ENCODE measurements at regions not wholly inside any gene's neighbourhood (a gene's known extent, or its start where the extent isn't known, plus 50 kb on each side); places are given as distances from the start of the nearest gene placed in this dataset.

- no peak for FAIRE-seq
Measured at GRCh38 chr7:108667216-108667615, 97.5 kb downstream of the DNAJB9 start.

More at GRCh38 chr7:108667216-108667615, 97.5 kb downstream of the DNAJB9 start:
- ChIA-PET SMC1A (ENCODE audit: uncharacterized antibody, unreplicated experiment) (interaction anchor here (1.1 kb wide), 1 partner anchor 18 kb away, joined by 3 read pairs; no protein-coding TSS in a partner anchor), CTCF (no interaction called here), POLR2A (no interaction called here), RAD21 (ENCODE audit: unreplicated experiment) (no interaction called here)
- H4K20me1 ChIP-seq (ENCODE audit: control insufficient read depth, insufficient read depth), result no peaks in the 10 kb centered on the region
- H3K9ac ChIP-seq (ENCODE audit: control insufficient read depth, insufficient read depth, low read length), result no peak overlapping the region
- BruUV-seq (replicated peaks), result no TSS peak
- no peak overlapping the region for H2AFZ ChIP-seq (ENCODE audit: control insufficient read depth, low read depth, low read length)
- no peaks in the 10 kb centered on the region for H3K4me1 ChIP-seq (ENCODE audit: control insufficient read depth, insufficient read depth, low read length)
- TF ChIP-seq CTCF (IDR thresholded peaks at IDR 0.05 in 2 of 3, conservative IDR thresholded peaks at IDR 0.05 in 1 of 3; ENCODE audit: control insufficient read depth in 2 of 3, extremely low read depth in 1 of 3, insufficient read depth in 1 of 3, low read depth in 3 of 3, low read length in 3 of 3) (no peak), BCLAF1 (IDR thresholded peaks at IDR 0.05) (no peak), SMAD1 (IDR thresholded peaks at IDR 0.05; ENCODE audit: low read depth, partially characterized antibody) (no peak), ZZZ3 (IDR thresholded peaks at IDR 0.05; ENCODE audit: control insufficient read depth, insufficient read length, low read depth) (no peak), NFYB (IDR thresholded peaks at IDR 0.05; ENCODE audit: insufficient read depth, low read depth, low read length) (no peak), TAF1 (IDR thresholded peaks at IDR 0.05; ENCODE audit: borderline replicate concordance, low read depth, low read length) (no peak)
- no peak overlapping the region for H3K27ac ChIP-seq (ENCODE audit: control insufficient read depth, insufficient read depth)
- WGBS (ENCODE audit: insufficient coverage, insufficient replicate concordance, low lambda C conversion rate, missing lambda C conversion rate), result 0% methylated on average over 2 of the region's 2 CpGs
- intact Hi-C loops (cut with micrococcal nuclease; ENCODE audit: unreplicated experiment), result no loop called here
- H3K36me3 ChIP-seq (ENCODE audit: control insufficient read depth in 2 of 2, insufficient read depth in 2 of 2, low read length in 1 of 2), result no peaks in the 10 kb centered on the region
- H3K79me2 ChIP-seq (ENCODE audit: control insufficient read depth, insufficient read depth, low read length), result no peaks in the 10 kb centered on the region
- H3K27me3 ChIP-seq (replicated peaks in 1 of 2; ENCODE audit: control insufficient read depth in 2 of 2, insufficient read depth in 2 of 2, low read length in 1 of 2), result no peaks in the 10 kb centered on the region
- H3K4me2 ChIP-seq (ENCODE audit: control insufficient read depth, insufficient read depth), result no peak overlapping the region
- ATAC-seq (no peak), DNase-seq (ENCODE audit: low read depth, low spot score) (no peak)
- in situ Hi-C loops (cut with MboI), result no loop called here
- no peak overlapping the region for H3K4me3 ChIP-seq
- no peaks in the 10 kb centered on the region for H3K9me3 ChIP-seq (replicated peaks; ENCODE audit: control insufficient read depth, insufficient read depth, low read length)
